ENCODE measurements at regions not wholly inside any gene's neighbourhood (a gene's known extent, or its start where the extent isn't known, plus 50 kb on each side); places are given as distances from the start of the nearest gene placed in this dataset.
"Not testable (repeated sequence)": the region's sequence is repeated elsewhere in the genome, so short reads cannot be mapped to it uniquely, and the experiment has no call there.

- DNase-seq = not testable (repeated sequence)
Observed at GRCh38 chr12:116327992-116328391, 50.5 kb upstream of the MED13L start.

- DNase-seq = no peak
Observed at GRCh38 chr12:116331876-116332275, 54.4 kb upstream of the MED13L start.

GRCh38 chr12:116332705-116333380 lies 55.4 kb upstream of the MED13L start:
- no peak for DNase-seq

GRCh38 chr12:116333402-116333801 lies 55.9 kb upstream of the MED13L start:
- DNase-seq = no peak

GRCh38 chr12:116336542-116337065 lies 59.1 kb upstream of the MED13L start:
- DNase-seq = no peak

GRCh38 chr12:116337312-116337711 lies 59.8 kb upstream of the MED13L start:
- no peak for DNase-seq

GRCh38 chr12:116338064-116338846 lies 60.8 kb upstream of the MED13L start:
- DNase-seq = no peak

- DNase-seq = no peak
Observed at GRCh38 chr12:116339062-116339461, 61.6 kb upstream of the MED13L start.

GRCh38 chr12:116339800-116340371 lies 62.4 kb upstream of the MED13L start:
- DNase-seq = no peak

GRCh38 chr12:116343331-116343884 lies 65.9 kb upstream of the MED13L start:
- no peak for DNase-seq

- no peak for DNase-seq
Observed at GRCh38 chr12:116346222-116346621, 68.7 kb upstream of the MED13L start.

- DNase-seq = no peak
Observed at GRCh38 chr12:116346741-116347140, 69.2 kb upstream of the MED13L start.

GRCh38 chr12:116347265-116347664 lies 69.8 kb upstream of the MED13L start:
- DNase-seq = no peak

- DNase-seq = no peak
Observed at GRCh38 chr12:116352315-116352835, 74.9 kb upstream of the MED13L start.

GRCh38 chr12:116353958-116354357 lies 76.5 kb upstream of the MED13L start:
- no peak for DNase-seq

GRCh38 chr12:116354534-116354933 lies 77.0 kb upstream of the MED13L start:
- DNase-seq = no peak

GRCh38 chr12:116354950-116355783 lies 77.7 kb upstream of the MED13L start:
- no peak for DNase-seq

GRCh38 chr12:116358536-116358892 lies 81.0 kb upstream of the MED13L start:
- no peak for DNase-seq

GRCh38 chr12:116358893-116359761 lies 81.6 kb upstream of the MED13L start:
- peak; percentile 96 for DNase-seq

GRCh38 chr12:116360579-116361413 lies 83.3 kb upstream of the MED13L start:
- DNase-seq = no peak
